ENCODE measurements at regions not wholly inside any gene's neighbourhood (a gene's known extent, or its start where the extent isn't known, plus 50 kb on each side); places are given as distances from the start of the nearest gene placed in this dataset.

GRCh38 chr9:17996728-17997127, 417.9 kb downstream of the SH3GL2 start:
- Histone ChIP-seq H3K9me3 (ENCODE audit: control insufficient read depth, low read length) (no peaks in the 10 kb centered on the region), H3K36me3 (ENCODE audit: control insufficient read depth in 1 of 2, insufficient read depth in 2 of 2, low read length in 1 of 2) (no peaks in the 10 kb centered on the region), H3K4me3 (ENCODE audit: low read length in 2 of 2) (no peak overlapping the region), H3K27me3 (ENCODE audit: control insufficient read depth in 1 of 2, insufficient read depth in 2 of 2, low read length in 1 of 2) (no peaks in the 10 kb centered on the region), H3K27ac (ENCODE audit: low read depth in 1 of 2, low read length in 2 of 2) (no peak overlapping the region), H3K4me1 (ENCODE audit: control insufficient read depth in 1 of 2, insufficient read depth in 2 of 2, low read length in 2 of 2) (peaks cover 3 to 5% of the 10 kb centered on the region in 2 donors)
- WGBS, 2 donors, result 68 to 74% methylated on average over 1 of the region's 1 CpG
- ATAC-seq (ENCODE audit: low FRiP score), result no peak
- intact Hi-C loops (cut with DNase I), result no loop called here
- no peak for DNase-seq

GRCh38 chr9:18002718-18003438, 424.0 kb downstream of the SH3GL2 start:
- Histone ChIP-seq H3K36me3 (ENCODE audit: control insufficient read depth in 1 of 2, insufficient read depth in 2 of 2, low read length in 1 of 2) (no peaks in the 10 kb centered on the region), H3K27ac (ENCODE audit: low read depth in 1 of 2, low read length in 2 of 2) (no peak overlapping the region), H3K4me1 (ENCODE audit: control insufficient read depth in 1 of 2, insufficient read depth in 2 of 2, low read length in 2 of 2) (peaks cover 0 to 2% of the 10 kb centered on the region in 2 donors), H3K27me3 (ENCODE audit: control insufficient read depth in 1 of 2, insufficient read depth in 2 of 2, low read length in 1 of 2) (no peaks in the 10 kb centered on the region), H3K9me3 (ENCODE audit: control insufficient read depth, low read length) (no peaks in the 10 kb centered on the region), H3K4me3 (ENCODE audit: low read length in 2 of 2) (no peak overlapping the region)
- DNase-seq, result no peak
- intact Hi-C loops (cut with DNase I), result no loop called here
- WGBS, 2 donors, result 84 to 88% methylated on average over 4 of the region's 4 CpGs
- ATAC-seq (ENCODE audit: low FRiP score), result no peak

GRCh38 chr9:18006591-18006990, 427.7 kb downstream of the SH3GL2 start:
- Histone ChIP-seq H3K4me3 (ENCODE audit: low read length in 2 of 2) (no peak overlapping the region), H3K27ac (ENCODE audit: low read depth in 1 of 2, low read length in 2 of 2) (no peak overlapping the region), H3K27me3 (ENCODE audit: control insufficient read depth in 1 of 2, insufficient read depth in 2 of 2, low read length in 1 of 2) (no peaks in the 10 kb centered on the region), H3K36me3 (ENCODE audit: control insufficient read depth in 1 of 2, insufficient read depth in 2 of 2, low read length in 1 of 2) (no peaks in the 10 kb centered on the region), H3K4me1 (ENCODE audit: control insufficient read depth in 1 of 2, insufficient read depth in 2 of 2, low read length in 2 of 2) (peaks cover 2 to 5% of the 10 kb centered on the region in 2 donors), H3K9me3 (ENCODE audit: control insufficient read depth, low read length) (no peaks in the 10 kb centered on the region)
- no peak for DNase-seq
- ATAC-seq (ENCODE audit: low FRiP score), result no peak
- 80 to 83% methylated on average over 4 of the region's 4 CpGs for WGBS, 2 donors
- intact Hi-C loops (cut with DNase I), result no loop called here

GRCh38 chr9:18007621-18008020, 428.8 kb downstream of the SH3GL2 start:
- Histone ChIP-seq H3K9me3 (ENCODE audit: control insufficient read depth, low read length) (no peaks in the 10 kb centered on the region), H3K27me3 (ENCODE audit: control insufficient read depth in 1 of 2, insufficient read depth in 2 of 2, low read length in 1 of 2) (no peaks in the 10 kb centered on the region), H3K36me3 (ENCODE audit: control insufficient read depth in 1 of 2, insufficient read depth in 2 of 2, low read length in 1 of 2) (no peaks in the 10 kb centered on the region), H3K27ac (ENCODE audit: low read depth in 1 of 2, low read length in 2 of 2) (no peak overlapping the region), H3K4me1 (ENCODE audit: control insufficient read depth in 1 of 2, insufficient read depth in 2 of 2, low read length in 2 of 2) (peaks cover 0 to 5% of the 10 kb centered on the region in 2 donors), H3K4me3 (ENCODE audit: low read length in 2 of 2) (no peak overlapping the region)
- ATAC-seq (ENCODE audit: low FRiP score) (no peak), DNase-seq (no peak)
- intact Hi-C loops (cut with DNase I), result no loop called here

- DNase-seq, result no peak
- 78 to 83% methylated on average over 3 of the region's 3 CpGs for WGBS, 2 donors
These were observed 431.0 kb downstream of the SH3GL2 start for GRCh38 chr9:18009902-18010301.

GRCh38 chr9:18010492-18010891, 431.6 kb downstream of the SH3GL2 start:
- ATAC-seq (ENCODE audit: low FRiP score), result no peak
- Histone ChIP-seq H3K36me3 (ENCODE audit: control insufficient read depth in 1 of 2, insufficient read depth in 2 of 2, low read length in 1 of 2) (no peaks in the 10 kb centered on the region), H3K4me1 (ENCODE audit: control insufficient read depth in 1 of 2, insufficient read depth in 2 of 2, low read length in 2 of 2) (peaks cover 0 to 8% of the 10 kb centered on the region in 2 donors), H3K27ac (ENCODE audit: low read depth in 1 of 2, low read length in 2 of 2) (no peak overlapping the region), H3K9me3 (ENCODE audit: control insufficient read depth, low read length) (no peaks in the 10 kb centered on the region), H3K4me3 (ENCODE audit: low read length in 2 of 2) (no peak overlapping the region), H3K27me3 (ENCODE audit: control insufficient read depth in 1 of 2, insufficient read depth in 2 of 2, low read length in 1 of 2) (no peaks in the 10 kb centered on the region)
- intact Hi-C loops (cut with DNase I), result loop anchor here in 1 of 2 donors (10.0 kb wide), 1 partner anchor 196 kb away; no protein-coding TSS in a partner anchor
- WGBS, 2 donors, result 94% methylated on average over 5 of the region's 5 CpGs
- no peak for DNase-seq

More at GRCh38 chr9:18009902-18010301, 431.0 kb downstream of the SH3GL2 start:
- no peak overlapping the region for H3K4me3 ChIP-seq (ENCODE audit: low read length in 2 of 2)
- intact Hi-C loops (cut with DNase I), result loop anchor here in 1 of 2 donors (10.0 kb wide), 1 partner anchor 195 kb away; no protein-coding TSS in a partner anchor
- H3K36me3 ChIP-seq (ENCODE audit: control insufficient read depth in 1 of 2, insufficient read depth in 2 of 2, low read length in 1 of 2), result no peaks in the 10 kb centered on the region
- no peak for ATAC-seq (ENCODE audit: low FRiP score)
- H3K9me3 ChIP-seq (ENCODE audit: control insufficient read depth, low read length), result no peaks in the 10 kb centered on the region
- no peak overlapping the region for H3K27ac ChIP-seq (ENCODE audit: low read depth in 1 of 2, low read length in 2 of 2)
- H3K4me1 ChIP-seq (ENCODE audit: control insufficient read depth in 1 of 2, insufficient read depth in 2 of 2, low read length in 2 of 2), result peaks cover 0 to 8% of the 10 kb centered on the region in 2 donors
- no peaks in the 10 kb centered on the region for H3K27me3 ChIP-seq (ENCODE audit: control insufficient read depth in 1 of 2, insufficient read depth in 2 of 2, low read length in 1 of 2)

- ATAC-seq (ENCODE audit: low FRiP score) (no peak), DNase-seq (no peak)
- no peak overlapping the region for H3K4me3 ChIP-seq (ENCODE audit: low read length in 2 of 2)
- no peaks in the 10 kb centered on the region for H3K9me3 ChIP-seq (ENCODE audit: control insufficient read depth, low read length)
- H3K27ac ChIP-seq (ENCODE audit: low read depth in 1 of 2, low read length in 2 of 2), result no peak overlapping the region
- intact Hi-C loops (cut with DNase I), result loop anchor here in 1 of 2 donors (10.0 kb wide), 1 partner anchor 197 kb away; no protein-coding TSS in a partner anchor
- H3K4me1 ChIP-seq (ENCODE audit: control insufficient read depth in 1 of 2, insufficient read depth in 2 of 2, low read length in 2 of 2), result peaks cover 0 to 8% of the 10 kb centered on the region in 2 donors
- no peaks in the 10 kb centered on the region for H3K36me3 ChIP-seq (ENCODE audit: control insufficient read depth in 1 of 2, insufficient read depth in 2 of 2, low read length in 1 of 2)
- WGBS, 2 donors, result 97% methylated on average over 4 of the region's 4 CpGs
- H3K27me3 ChIP-seq (ENCODE audit: control insufficient read depth in 1 of 2, insufficient read depth in 2 of 2, low read length in 1 of 2), result no peaks in the 10 kb centered on the region
These were observed 433.3 kb downstream of the SH3GL2 start for GRCh38 chr9:18012170-18012569.

GRCh38 chr9:18014556-18014955, 435.7 kb downstream of the SH3GL2 start:
- ATAC-seq (ENCODE audit: low FRiP score) (no peak), DNase-seq (no peak)
- Histone ChIP-seq H3K9me3 (ENCODE audit: control insufficient read depth, low read length) (peaks cover 1% of the 10 kb centered on the region), H3K36me3 (ENCODE audit: control insufficient read depth in 1 of 2, insufficient read depth in 2 of 2, low read length in 1 of 2) (no peaks in the 10 kb centered on the region), H3K4me1 (ENCODE audit: control insufficient read depth in 1 of 2, insufficient read depth in 2 of 2, low read length in 2 of 2) (peaks cover 0 to 2% of the 10 kb centered on the region in 2 donors), H3K27ac (ENCODE audit: low read depth in 1 of 2, low read length in 2 of 2) (no peak overlapping the region), H3K27me3 (ENCODE audit: control insufficient read depth in 1 of 2, insufficient read depth in 2 of 2, low read length in 1 of 2) (no peaks in the 10 kb centered on the region), H3K4me3 (ENCODE audit: low read length in 2 of 2) (no peak overlapping the region)
- 84 to 94% methylated on average over 3 of the region's 3 CpGs for WGBS, 2 donors
- intact Hi-C loops (cut with DNase I), result loop anchor here in 1 of 2 donors (10.0 kb wide), 1 partner anchor 200 kb away; no protein-coding TSS in a partner anchor

- peaks cover 0 to 2% of the 10 kb centered on the region in 2 donors for H3K4me1 ChIP-seq (ENCODE audit: control insufficient read depth in 1 of 2, insufficient read depth in 2 of 2, low read length in 2 of 2)
- ATAC-seq (ENCODE audit: low FRiP score), result no peak
- H3K9me3 ChIP-seq (ENCODE audit: control insufficient read depth, low read length), result peaks cover 1% of the 10 kb centered on the region
- H3K27me3 ChIP-seq (ENCODE audit: control insufficient read depth in 1 of 2, insufficient read depth in 2 of 2, low read length in 1 of 2), result no peaks in the 10 kb centered on the region
- intact Hi-C loops (cut with DNase I), result loop anchor here in 1 of 2 donors (10.0 kb wide), 1 partner anchor 200 kb away; no protein-coding TSS in a partner anchor
- 94 to 100% methylated on average over 1 of the region's 1 CpG for whole genome bisulfite sequencing, 2 donors
- no peak overlapping the region for H3K27ac ChIP-seq (ENCODE audit: low read depth in 1 of 2, low read length in 2 of 2)
- no peaks in the 10 kb centered on the region for H3K36me3 ChIP-seq (ENCODE audit: control insufficient read depth in 1 of 2, insufficient read depth in 2 of 2, low read length in 1 of 2)
- DNase-seq, result no peak
- H3K4me3 ChIP-seq (ENCODE audit: low read length in 2 of 2), result no peak overlapping the region
These were observed 436.2 kb downstream of the SH3GL2 start for GRCh38 chr9:18015116-18015515.
